HepG2 (cell line): ENCODE measurements at regions not wholly inside any gene's neighbourhood (a gene's known extent, or its start where the extent isn't known, plus 50 kb on each side); places are given as distances from the start of the nearest gene placed in this dataset.

Experiments
- ATAC-seq: fragments of 200-7000 bp; cut with Tn5 transposase; 3 replicates; pipeline ENCODE4 v1.9.1; 2020; ENCODE audit warnings: mild to moderate bottlenecking, moderate library complexity
- BruUV-seq: library from RNA; stranded (reverse); fragments of 400-500 nt; replicated peaks from 2 replicates; lab custom pipeline; 2021; lab: Mats Ljungman, UMichigan
- CTCF ChIA-PET: fragments of 300-600 bp; formaldehyde crosslinking; extraction: SDS; loops from one replicate; lab custom pipeline; 2021; ENCODE audit warnings: low total read pairs, inconsistent platforms, low intra/inter-chr PET ratio; lab: Yijun Ruan, JAX
- POLR2A ChIA-PET: fragments of 350-600 bp; sonication (Branson Sonifier 250); formaldehyde crosslinking; loops from one replicate; lab custom pipeline; 2020; ENCODE audit warnings: antibody characterized with exemption, inconsistent platforms; lab: Yijun Ruan, JAX
- DNase-seq: peaks from one replicate; pipeline ENCODE4 v3.0.0-alpha.2; 2015; ENCODE audit warnings: low spot score
- FAIRE-seq: peaks from 3 replicates; lab custom pipeline; 2011; peaks lifted over from hg19 to GRCh38; lab: Jason Lieb, UNC
- H2AFZ ChIP-seq: one replicate; pipeline ENCODE4 v1.6.1; 2011; ENCODE audit warnings: low read length, inconsistent platforms
- H3K27ac ChIP-seq: fragments of 300-600 bp; 3 replicates; pipeline ENCODE4 v1.8.0; 2011; ENCODE audit warnings: mixed run types, mild to moderate bottlenecking, mixed read lengths, low read length, inconsistent platforms; ENCODE audit not compliant: insufficient read depth; ENCODE audit errors: extremely low read length
- H3K27me3 ChIP-seq, 2 experiments: fragments of 200-600 bp in 1 of 2; 2 replicates in 1 of 2; 3 replicates in 1 of 2; pipeline versions ENCODE4 v1.6.0 to v1.8.0; 2011; ENCODE audit warnings: low read length in 2 of 2, mild to moderate bottlenecking in 2 of 2, moderate library complexity in 2 of 2, inconsistent platforms in 1 of 2; ENCODE audit not compliant: insufficient read depth in 2 of 2, control insufficient read depth in 1 of 2
- H3K36me3 ChIP-seq, 2 experiments: fragments of 200-600 bp in 1 of 2; replicated peaks in 1 of 2; 2 replicates in 1 of 2; 3 replicates in 1 of 2; pipeline versions ENCODE4 v1.5.1 to v1.8.0; 2011; ENCODE audit warnings: low read length in 2 of 2, inconsistent platforms in 1 of 2; ENCODE audit not compliant: insufficient read depth in 2 of 2, control insufficient read depth in 1 of 2
- H3K4me1 ChIP-seq: 2 replicates; pipeline ENCODE4 v1.5.1; 2012; ENCODE audit warnings: low read length, inconsistent platforms; ENCODE audit not compliant: insufficient read depth
- H3K4me2 ChIP-seq: 2 replicates; pipeline ENCODE4 v1.6.0; 2011; ENCODE audit warnings: low read depth, low read length, inconsistent platforms
- H3K4me3 ChIP-seq, 3 experiments: fragments of 200-600 bp in 1 of 3; sonication (generic), shearing (Covaris generic) in 1 of 3; replicated peaks in 1 of 3; 2 replicates each; pipeline ENCODE4 v1.5.1; 2011 to 2016; ENCODE audit warnings: low read length in 3 of 3, inconsistent platforms in 2 of 3, low read depth in 2 of 3, mild to moderate bottlenecking in 2 of 3, control low read depth in 1 of 3, mixed read lengths in 1 of 3; ENCODE audit not compliant: insufficient read depth in 1 of 3
- H3K79me2 ChIP-seq: one replicate; pipeline ENCODE4 v1.6.1; 2011; ENCODE audit warnings: low read length, inconsistent platforms; ENCODE audit not compliant: insufficient read depth
- H3K9ac ChIP-seq: 2 replicates; pipeline ENCODE4 v1.6.0; 2011; ENCODE audit warnings: mild to moderate bottlenecking, low read depth, low read length, inconsistent platforms; ENCODE audit not compliant: insufficient read depth
- H3K9me3 ChIP-seq: 2 replicates; pipeline ENCODE4 v1.5.1; 2012; ENCODE audit warnings: mild to moderate bottlenecking, low read length
- H4K20me1 ChIP-seq: 2 replicates; pipeline ENCODE4 v1.6.0; 2011; ENCODE audit warnings: inconsistent platforms, mild to moderate bottlenecking, low read length, moderate library complexity; ENCODE audit not compliant: insufficient read depth
- ARID4A ChIP-seq: sonication (generic); formaldehyde crosslinking; IDR thresholded peaks from 2 replicates; pipeline ENCODE4 v1.5.0; 2020; ENCODE audit warnings: mild to moderate bottlenecking, missing genetic modification reagents, borderline replicate concordance
- JUN ChIP-seq: sonication (generic); formaldehyde crosslinking; IDR thresholded peaks from 2 replicates; pipeline ENCODE4 v1.4.0; 2020; ENCODE audit warnings: mild to moderate bottlenecking, missing genetic modification reagents
- NR3C1 ChIP-seq: sonication (generic); formaldehyde crosslinking; IDR thresholded peaks from 2 replicates; pipeline ENCODE4 v1.4.0; 2020; ENCODE audit warnings: missing genetic modification reagents
- RFXANK ChIP-seq: IDR thresholded peaks from 2 replicates; pipeline ENCODE4 v1.6.1; 2016
- SUZ12 ChIP-seq: fragments of 150-350 bp; IDR thresholded peaks from 2 replicates; pipeline ENCODE4 v1.6.1; 2014; ENCODE audit warnings: low read depth, low read length
- WIZ ChIP-seq: sonication (generic); formaldehyde crosslinking; IDR thresholded peaks from 2 replicates; pipeline ENCODE4 v1.5.1; 2020; ENCODE audit warnings: mild to moderate bottlenecking, missing genetic modification reagents
- ZC3H13 ChIP-seq: sonication (generic); formaldehyde crosslinking; IDR thresholded peaks from 2 replicates; pipeline ENCODE4 v1.8.1; 2023; ENCODE audit warnings: mild to moderate bottlenecking, missing genetic modification reagents, moderate library complexity
- ZFP36L2 ChIP-seq: sonication (generic); formaldehyde crosslinking; IDR thresholded peaks from 2 replicates; pipeline ENCODE4 v1.4.0; 2020; ENCODE audit warnings: missing genetic modification reagents
- ZFP62 ChIP-seq: sonication (generic); formaldehyde crosslinking; IDR thresholded peaks from 2 replicates; pipeline ENCODE4 v1.4.0; 2020; ENCODE audit warnings: missing genetic modification reagents
- ZMAT3 ChIP-seq: sonication (generic); formaldehyde crosslinking; conservative IDR thresholded peaks from 2 replicates; pipeline ENCODE4 v1.7.0; 2021; ENCODE audit warnings: missing genetic modification reagents
- ZNF230 ChIP-seq: sonication (generic); formaldehyde crosslinking; IDR thresholded peaks from 2 replicates; pipeline ENCODE4 v1.4.0; 2020; ENCODE audit warnings: mild to moderate bottlenecking, missing genetic modification reagents
- ZNF232 ChIP-seq: sonication (generic); formaldehyde crosslinking; IDR thresholded peaks from 2 replicates; pipeline ENCODE4 v1.4.0; 2020; ENCODE audit warnings: missing genetic modification reagents, borderline replicate concordance
- ZNF296 ChIP-seq: sonication (generic); formaldehyde crosslinking; conservative IDR thresholded peaks from 2 replicates; pipeline ENCODE4 v1.5.0; 2020; ENCODE audit warnings: mild to moderate bottlenecking, missing genetic modification reagents
- ZNF562 ChIP-seq: sonication (generic); formaldehyde crosslinking; IDR thresholded peaks from 2 replicates; pipeline ENCODE4 v1.8.0; 2022; ENCODE audit warnings: missing genetic modification reagents, borderline replicate concordance
- ZNF589 ChIP-seq: sonication (generic); formaldehyde crosslinking; conservative IDR thresholded peaks from 2 replicates; pipeline ENCODE4 v1.8.0; 2022; ENCODE audit warnings: mild to moderate bottlenecking, moderate library complexity, missing genetic modification reagents
- ZNF737 ChIP-seq: sonication (generic); formaldehyde crosslinking; IDR thresholded peaks from 2 replicates; pipeline ENCODE4 v1.5.0; 2020; ENCODE audit warnings: missing genetic modification reagents, mild to moderate bottlenecking, borderline replicate concordance
- ZNF75D ChIP-seq: sonication (generic); formaldehyde crosslinking; IDR thresholded peaks from 2 replicates; pipeline ENCODE4 v1.8.1; 2023; ENCODE audit warnings: missing genetic modification reagents, mild to moderate bottlenecking, borderline replicate concordance
- ZSCAN20 ChIP-seq: sonication (generic); formaldehyde crosslinking; IDR thresholded peaks from 2 replicates; pipeline ENCODE4 v1.4.0; 2020; ENCODE audit warnings: missing genetic modification reagents, mild to moderate bottlenecking, borderline replicate concordance
- WGBS: methylation state at CpG from one replicate; pipeline ENCODE4 v1.1.6; 2017; ENCODE audit warnings: low lambda C conversion rate; 5-methylcytosine and 5-hydroxymethylcytosine counted together
- in situ Hi-C: cut with HindIII; loops from 2 replicates; pipeline ENCODE4 v1.10.0; 2017; ENCODE audit warnings: low pct_unique_long_range_greater_than_20kb; ENCODE audit not compliant: extremely low pct_ligation_motif_present
- intact Hi-C: fragments of 100-400 bp; cut with micrococcal nuclease; formaldehyde crosslinking; loops from one replicate; pipeline ENCODE4 v1.10.0; 2022; ENCODE audit not compliant: unreplicated experiment
- TF ChIP-seq, protein P1 (sequence below): sonication (generic); formaldehyde crosslinking; IDR thresholded peaks from 2 replicates; pipeline ENCODE4 v1.4.0; 2020; ENCODE audit warnings: missing genetic modification reagents, low read depth, mild to moderate bottlenecking, borderline replicate concordance

DNA sequence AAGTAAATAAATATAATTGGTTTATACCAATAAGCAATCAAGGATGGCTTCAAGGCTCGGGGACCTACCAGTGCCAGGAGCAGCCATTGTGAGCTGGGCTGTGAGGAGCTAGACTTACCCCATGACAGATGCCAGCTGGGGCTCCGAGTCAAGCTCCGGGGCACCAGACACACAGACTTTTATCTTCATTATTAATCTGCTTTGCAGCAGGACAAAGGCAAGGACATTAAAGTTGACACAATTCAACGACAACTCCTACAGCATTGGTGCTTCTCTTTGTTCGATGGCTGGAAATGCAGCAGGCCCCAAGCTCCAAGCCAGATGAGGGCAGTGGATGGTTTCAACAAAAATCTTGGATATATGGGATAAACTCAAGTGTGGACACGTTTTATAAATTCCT lies 68.3 kb downstream of the CD24 start:
- BruUV-seq = no TSS peak

More for the DNA sequence above, 68.3 kb downstream of the CD24 start:
- no peak overlapping the region for H2AFZ ChIP-seq
- WGBS = 69% methylated on average over 6 of the region's 6 CpGs
- TF ChIP-seq NR3C1 (CRISPR knock-in tag) (no peak), ZNF230 (CRISPR knock-in tag) (no peak), ZNF75D (no peak), ZNF562 (CRISPR knock-in tag) (no peak), SUZ12 (no peak), ARID4A (no peak), ZNF232 (CRISPR knock-in tag) (no peak), ZSCAN20 (CRISPR knock-in tag) (no peak), ZMAT3 (CRISPR knock-in tag) (no peak), ZNF589 (CRISPR knock-in tag) (no peak), WIZ (CRISPR knock-in tag) (no peak), JUN (no peak), ZNF296 (CRISPR knock-in tag) (no peak), ZFP62 (CRISPR knock-in tag) (no peak), ZC3H13 (CRISPR knock-in tag) (no peak), ZFP36L2 (CRISPR knock-in tag) (no peak), ZNF737 (CRISPR knock-in tag) (no peak), RFXANK (CRISPR knock-in tag) (no peak)
- TF ChIP-seq, protein P1, sequence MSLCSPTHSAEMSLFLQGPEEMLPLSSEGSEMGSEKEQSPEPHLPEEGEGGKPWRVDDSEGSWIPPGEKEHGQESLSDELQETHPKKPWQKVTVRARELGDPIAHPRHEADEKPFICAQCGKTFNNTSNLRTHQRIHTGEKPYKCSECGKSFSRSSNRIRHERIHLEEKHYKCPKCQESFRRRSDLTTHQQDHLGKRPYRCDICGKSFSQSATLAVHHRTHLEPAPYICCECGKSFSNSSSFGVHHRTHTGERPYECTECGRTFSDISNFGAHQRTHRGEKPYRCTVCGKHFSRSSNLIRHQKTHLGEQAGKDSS (CRISPR knock-in tag) = no peak
- H3K4me3 ChIP-seq = no peak overlapping the region
- no peaks in the 10 kb centered on the region for H3K36me3 ChIP-seq
- no peak for ATAC-seq
- H3K9ac ChIP-seq = no peak overlapping the region
- no peak for DNase-seq
- peaks cover 0 to 5% of the 10 kb centered on the region in 2 experiments; a peak in 3 of 5 replicates for H3K27me3 ChIP-seq
- H3K4me2 ChIP-seq = no peak overlapping the region
- ChIA-PET CTCF (no interaction called here), POLR2A (no interaction called here)
- H4K20me1 ChIP-seq = no peaks in the 10 kb centered on the region
- H3K9me3 ChIP-seq = peaks cover 7% of the 10 kb centered on the region
- in situ Hi-C loops (no loop called here), intact Hi-C loops (no loop called here)
- H3K4me1 ChIP-seq = peaks cover 21% of the 10 kb centered on the region
- no peak overlapping the region for H3K27ac ChIP-seq
- no peak for FAIRE-seq
- H3K79me2 ChIP-seq = no peaks in the 10 kb centered on the region
